Adipocyte (in vitro differentiated cells): ENCODE measurements at regions not wholly inside any gene's neighbourhood (a gene's known extent, or its start where the extent isn't known, plus 50 kb on each side); places are given as distances from the start of the nearest gene placed in this dataset.

Experiments used
- DNase-seq: peaks from one replicate; pipeline ENCODE4 v3.0.0-alpha.2; 2015; ENCODE audit warnings: low read depth
- H3K27me3 ChIP-seq: replicated peaks from 2 replicates; pipeline ENCODE4 v1.7.0; 2013; ENCODE audit warnings: mild to moderate bottlenecking, low read length, moderate library complexity; ENCODE audit not compliant: control insufficient read depth, insufficient read depth
- H3K36me3 ChIP-seq: 2 replicates; pipeline ENCODE4 v1.7.0; 2013; ENCODE audit warnings: low read length, mild to moderate bottlenecking, moderate library complexity; ENCODE audit not compliant: control insufficient read depth, insufficient read depth, severe bottlenecking
- H3K4me1 ChIP-seq: 2 replicates; pipeline ENCODE4 v1.7.0; 2013; ENCODE audit warnings: mild to moderate bottlenecking, low read length, moderate library complexity; ENCODE audit not compliant: control insufficient read depth, insufficient read depth
- H3K4me3 ChIP-seq: 2 replicates; pipeline ENCODE4 v1.7.0; 2013; ENCODE audit warnings: mild to moderate bottlenecking, low read length, moderate library complexity
- H3K9ac ChIP-seq: 2 replicates; pipeline ENCODE4 v1.7.0; 2013; ENCODE audit warnings: mild to moderate bottlenecking, low read length, moderate library complexity
- H3K9me3 ChIP-seq: 2 replicates; pipeline ENCODE4 v1.7.0; 2013; ENCODE audit warnings: mild to moderate bottlenecking, low read length, moderate library complexity; ENCODE audit not compliant: control insufficient read depth

- Histone ChIP-seq H3K27me3 (peaks cover 31% of the 10 kb centered on the region), H3K9me3 (no peaks in the 10 kb centered on the region), H3K4me1 (no peaks in the 10 kb centered on the region), H3K4me3 (no peak overlapping the region), H3K36me3 (no peaks in the 10 kb centered on the region), H3K9ac (no peak overlapping the region)
- no peak for DNase-seq
Measured at GRCh38 chr5:168159425-168159824, 132.0 kb upstream of the WWC1 start.

- H3K4me1 ChIP-seq: no peaks in the 10 kb centered on the region
- H3K27me3 ChIP-seq: peaks cover 30% of the 10 kb centered on the region
- H3K4me3 ChIP-seq: no peak overlapping the region
- no peak for DNase-seq
- H3K9me3 ChIP-seq: no peaks in the 10 kb centered on the region
- H3K9ac ChIP-seq: no peak overlapping the region
- no peaks in the 10 kb centered on the region for H3K36me3 ChIP-seq
Measured at GRCh38 chr5:168162464-168162863, 129.0 kb upstream of the WWC1 start.

GRCh38 chr5:168163966-168164365, 127.5 kb upstream of the WWC1 start:
- no peaks in the 10 kb centered on the region for H3K9me3 ChIP-seq
- DNase-seq: no peak
- H3K4me1 ChIP-seq: no peaks in the 10 kb centered on the region
- no peak overlapping the region for H3K9ac ChIP-seq
- H3K4me3 ChIP-seq: no peak overlapping the region
- no peaks in the 10 kb centered on the region for H3K36me3 ChIP-seq
- peaks cover 40% of the 10 kb centered on the region for H3K27me3 ChIP-seq

GRCh38 chr5:168165221-168165914, 126.1 kb upstream of the WWC1 start:
- Histone ChIP-seq H3K9ac (no peak overlapping the region), H3K36me3 (no peaks in the 10 kb centered on the region), H3K9me3 (no peaks in the 10 kb centered on the region), H3K4me1 (no peaks in the 10 kb centered on the region), H3K27me3 (peaks cover 48% of the 10 kb centered on the region), H3K4me3 (no peak overlapping the region)
- peak; percentile 10 for DNase-seq

- no peaks in the 10 kb centered on the region for H3K9me3 ChIP-seq
- H3K4me1 ChIP-seq: no peaks in the 10 kb centered on the region
- no peak overlapping the region for H3K4me3 ChIP-seq
- H3K36me3 ChIP-seq: no peaks in the 10 kb centered on the region
- DNase-seq: no peak
- H3K9ac ChIP-seq: no peak overlapping the region
- H3K27me3 ChIP-seq: peaks cover 50% of the 10 kb centered on the region
Measured at GRCh38 chr5:168165977-168166376, 125.5 kb upstream of the WWC1 start.

- no peak for DNase-seq
- H3K4me1 ChIP-seq: no peaks in the 10 kb centered on the region
- no peak overlapping the region for H3K4me3 ChIP-seq
- no peaks in the 10 kb centered on the region for H3K36me3 ChIP-seq
- no peak overlapping the region for H3K9ac ChIP-seq
- H3K9me3 ChIP-seq: no peaks in the 10 kb centered on the region
- peaks cover 49% of the 10 kb centered on the region for H3K27me3 ChIP-seq
Measured at GRCh38 chr5:168167338-168167737, 124.1 kb upstream of the WWC1 start.

- Histone ChIP-seq H3K4me3 (no peak overlapping the region), H3K9ac (no peak overlapping the region), H3K4me1 (no peaks in the 10 kb centered on the region), H3K36me3 (no peaks in the 10 kb centered on the region), H3K27me3 (peaks cover 60% of the 10 kb centered on the region), H3K9me3 (no peaks in the 10 kb centered on the region)
- DNase-seq: no peak
Measured at GRCh38 chr5:168168978-168169698, 122.3 kb upstream of the WWC1 start.

- Histone ChIP-seq H3K9ac (no peak overlapping the region), H3K9me3 (no peaks in the 10 kb centered on the region), H3K4me1 (no peaks in the 10 kb centered on the region), H3K36me3 (no peaks in the 10 kb centered on the region), H3K4me3 (no peak overlapping the region), H3K27me3 (peaks cover 64% of the 10 kb centered on the region)
- DNase-seq: no peak
Measured at GRCh38 chr5:168169791-168170190, 121.7 kb upstream of the WWC1 start.

- no peak overlapping the region for H3K9ac ChIP-seq
- DNase-seq: no peak
- H3K36me3 ChIP-seq: no peaks in the 10 kb centered on the region
- H3K9me3 ChIP-seq: no peaks in the 10 kb centered on the region
- no peak overlapping the region for H3K4me3 ChIP-seq
- no peaks in the 10 kb centered on the region for H3K4me1 ChIP-seq
- peaks cover 76% of the 10 kb centered on the region for H3K27me3 ChIP-seq
Measured at GRCh38 chr5:168171901-168172759, 119.3 kb upstream of the WWC1 start.

- no peak overlapping the region for H3K9ac ChIP-seq
- H3K4me1 ChIP-seq: no peaks in the 10 kb centered on the region
- no peaks in the 10 kb centered on the region for H3K9me3 ChIP-seq
- no peaks in the 10 kb centered on the region for H3K36me3 ChIP-seq
- H3K4me3 ChIP-seq: no peak overlapping the region
- peaks cover 76% of the 10 kb centered on the region for H3K27me3 ChIP-seq
- DNase-seq: no peak
Measured at GRCh38 chr5:168172760-168173223, 118.7 kb upstream of the WWC1 start.

GRCh38 chr5:168174376-168174775, 117.1 kb upstream of the WWC1 start:
- Histone ChIP-seq H3K4me3 (no peak overlapping the region), H3K9me3 (no peaks in the 10 kb centered on the region), H3K36me3 (no peaks in the 10 kb centered on the region), H3K9ac (no peak overlapping the region), H3K27me3 (peaks cover 63% of the 10 kb centered on the region), H3K4me1 (no peaks in the 10 kb centered on the region)
- no peak for DNase-seq
